ENCODE measurements at regions not wholly inside any gene's neighbourhood (a gene's known extent, or its start where the extent isn't known, plus 50 kb on each side); places are given as distances from the start of the nearest gene placed in this dataset.

GRCh38 chr7:69187824-69188333 lies 410.4 kb upstream of the AUTS2 start:
- WGBS, 10 experiments, result 0 to 100% (median 93%) methylated on average over 1 to 5 of the region's 5 CpGs; no CpG with 5 or more reads in 1 of the 10 experiments
- peak in 2 of 8 experiments; percentile 44 to 97 for ATAC-seq (replicated peaks in 6 of 8)
- in situ Hi-C loops (cut with MboI; ENCODE audit: low pct_unique_long_range_greater_than_20kb in 2 of 9, low sequenced_read_pairs in 9 of 9, unreplicated experiment in 9 of 9), result no loop called here

GRCh38 chr7:69189406-69189805 lies 408.9 kb upstream of the AUTS2 start:
- H3K4me3 ChIP-seq, result no peak overlapping the region
- no peaks in the 10 kb centered on the region for H3K4me1 ChIP-seq (replicated peaks in 1 of 2)
- ATAC-seq (replicated peaks in 6 of 8), result no peak
- in situ Hi-C loops (cut with MboI; ENCODE audit: low pct_unique_long_range_greater_than_20kb in 2 of 9, low sequenced_read_pairs in 9 of 9, unreplicated experiment in 9 of 9), result no loop called here
- 50 to 100% (median 77%) methylated on average over 1 to 3 of the region's 3 CpGs; no CpG with 5 or more reads in 4 of the 10 experiments for WGBS, 10 experiments
- no peak overlapping the region for H3K27ac ChIP-seq

More at GRCh38 chr7:69187824-69188333, 410.4 kb upstream of the AUTS2 start:
- Histone ChIP-seq H3K4me1 (replicated peaks in 1 of 2) (no peaks in the 10 kb centered on the region), H3K4me3 (no peak overlapping the region), H3K27ac (no peak overlapping the region)

GRCh38 chr7:69190025-69190424 lies 408.2 kb upstream of the AUTS2 start:
- WGBS, 10 experiments, result 33 to 100% (median 85%) methylated on average over 1 to 4 of the region's 5 CpGs
- Histone ChIP-seq H3K4me1 (replicated peaks in 1 of 2) (no peaks in the 10 kb centered on the region), H3K4me3 (no peak overlapping the region), H3K27ac (no peak overlapping the region)
- in situ Hi-C loops (cut with MboI; ENCODE audit: low pct_unique_long_range_greater_than_20kb in 2 of 9, low sequenced_read_pairs in 9 of 9, unreplicated experiment in 9 of 9), result no loop called here
- no peak for ATAC-seq (replicated peaks in 6 of 8)

GRCh38 chr7:69190763-69191162 lies 407.5 kb upstream of the AUTS2 start:
- Histone ChIP-seq H3K4me3 (no peak overlapping the region), H3K27ac (no peak overlapping the region), H3K4me1 (replicated peaks in 1 of 2) (no peaks in the 10 kb centered on the region)
- in situ Hi-C loops (cut with MboI; ENCODE audit: low pct_unique_long_range_greater_than_20kb in 2 of 9, low sequenced_read_pairs in 9 of 9, unreplicated experiment in 9 of 9), result no loop called here
- ATAC-seq (replicated peaks in 6 of 8), result peak in 1 of 8 experiments; percentile 34
- 0 to 100% (median 45%) methylated on average over 1 to 2 of the region's 2 CpGs; no CpG with 5 or more reads in 2 of the 10 experiments for WGBS, 10 experiments

- Histone ChIP-seq H3K4me3 (no peak overlapping the region), H3K27ac (no peak overlapping the region), H3K4me1 (replicated peaks in 1 of 2) (no peaks in the 10 kb centered on the region)
- 0 to 100% (median 79%) methylated on average over 1 to 3 of the region's 3 CpGs; no CpG with 5 or more reads in 2 of the 10 experiments for WGBS, 10 experiments
- ATAC-seq (replicated peaks in 6 of 8), result peak in 2 of 8 experiments; percentile 60
- in situ Hi-C loops (cut with MboI; ENCODE audit: low pct_unique_long_range_greater_than_20kb in 2 of 9, low sequenced_read_pairs in 9 of 9, unreplicated experiment in 9 of 9), result no loop called here
Measured at GRCh38 chr7:69192134-69192533, 406.1 kb upstream of the AUTS2 start.

- Histone ChIP-seq H3K4me1 (replicated peaks in 1 of 2) (no peaks in the 10 kb centered on the region), H3K4me3 (no peak overlapping the region), H3K27ac (no peak overlapping the region)
- in situ Hi-C loops (cut with MboI; ENCODE audit: low pct_unique_long_range_greater_than_20kb in 2 of 9, low sequenced_read_pairs in 9 of 9, unreplicated experiment in 9 of 9), result no loop called here
- WGBS, 10 experiments, result 17 to 100% (median 80%) methylated on average over 1 to 4 of the region's 4 CpGs; no CpG with 5 or more reads in 1 of the 10 experiments
- ATAC-seq (replicated peaks in 6 of 8), result no peak
Measured at GRCh38 chr7:69193061-69193460, 405.2 kb upstream of the AUTS2 start.

- 0 to 100% (median 72%) methylated on average over 1 of the region's 1 CpG; no CpG with 5 or more reads in 2 of the 10 experiments for WGBS, 10 experiments
- H3K4me1 ChIP-seq (replicated peaks in 1 of 2), result no peaks in the 10 kb centered on the region
- in situ Hi-C loops (cut with MboI; ENCODE audit: low pct_unique_long_range_greater_than_20kb in 2 of 9, low sequenced_read_pairs in 9 of 9, unreplicated experiment in 9 of 9), result no loop called here
- H3K27ac ChIP-seq, result no peak overlapping the region
- H3K4me3 ChIP-seq, result no peak overlapping the region
- no peak for ATAC-seq (replicated peaks in 6 of 8)
Measured at GRCh38 chr7:69196593-69196992, 401.7 kb upstream of the AUTS2 start.

GRCh38 chr7:69198250-69198649 lies 400.0 kb upstream of the AUTS2 start:
- H3K4me1 ChIP-seq (replicated peaks in 1 of 2), result no peaks in the 10 kb centered on the region
- H3K27ac ChIP-seq, result no peak overlapping the region
- 38 to 100% (median 86%) methylated on average over 1 of the region's 1 CpG; no CpG with 5 or more reads in 3 of the 10 experiments for WGBS, 10 experiments
- no peak for ATAC-seq (replicated peaks in 6 of 8)
- in situ Hi-C loops (cut with MboI; ENCODE audit: low pct_unique_long_range_greater_than_20kb in 2 of 9, low sequenced_read_pairs in 9 of 9, unreplicated experiment in 9 of 9), result no loop called here
- H3K4me3 ChIP-seq, result no peak overlapping the region

GRCh38 chr7:69199041-69199440 lies 399.2 kb upstream of the AUTS2 start:
- Histone ChIP-seq H3K4me3 (no peak overlapping the region), H3K27ac (no peak overlapping the region), H3K4me1 (replicated peaks in 1 of 2) (no peaks in the 10 kb centered on the region)
- 20 to 100% (median 69%) methylated on average over 1 to 5 of the region's 5 CpGs; no CpG with 5 or more reads in 2 of the 10 experiments for WGBS, 10 experiments
- in situ Hi-C loops (cut with MboI; ENCODE audit: low pct_unique_long_range_greater_than_20kb in 2 of 9, low sequenced_read_pairs in 9 of 9, unreplicated experiment in 9 of 9), result no loop called here
- no peak for ATAC-seq (replicated peaks in 6 of 8)

- in situ Hi-C loops (cut with MboI; ENCODE audit: low pct_unique_long_range_greater_than_20kb in 2 of 9, low sequenced_read_pairs in 9 of 9, unreplicated experiment in 9 of 9), result no loop called here
- no peak overlapping the region for H3K27ac ChIP-seq
Measured at GRCh38 chr7:69199661-69200060, 398.6 kb upstream of the AUTS2 start.

GRCh38 chr7:69203871-69204270 lies 394.4 kb upstream of the AUTS2 start:
- no peak overlapping the region for H3K27ac ChIP-seq
- ATAC-seq (replicated peaks in 6 of 8), result no peak
- no peak overlapping the region for H3K4me3 ChIP-seq
- 0 to 93% (median 66%) methylated on average over 1 to 2 of the region's 2 CpGs; no CpG with 5 or more reads in 2 of the 10 experiments for WGBS, 10 experiments
- in situ Hi-C loops (cut with MboI; ENCODE audit: low pct_unique_long_range_greater_than_20kb in 2 of 9, low sequenced_read_pairs in 9 of 9, unreplicated experiment in 9 of 9), result no loop called here
- no peaks in the 10 kb centered on the region for H3K4me1 ChIP-seq (replicated peaks in 1 of 2)

More at GRCh38 chr7:69199661-69200060, 398.6 kb upstream of the AUTS2 start:
- WGBS, 10 experiments, result 0 to 86% (median 30%) methylated on average over 1 of the region's 1 CpG; no CpG with 5 or more reads in 6 of the 10 experiments
- H3K4me1 ChIP-seq (replicated peaks in 1 of 2), result no peaks in the 10 kb centered on the region
- H3K4me3 ChIP-seq, result no peak overlapping the region
- ATAC-seq (replicated peaks in 6 of 8), result no peak

- Histone ChIP-seq H3K27ac (no peak overlapping the region), H3K4me3 (no peak overlapping the region), H3K4me1 (replicated peaks in 1 of 2) (no peaks in the 10 kb centered on the region)
- in situ Hi-C loops (cut with MboI; ENCODE audit: low pct_unique_long_range_greater_than_20kb in 2 of 9, low sequenced_read_pairs in 9 of 9, unreplicated experiment in 9 of 9), result no loop called here
- 0 to 94% (median 40%) methylated on average over 1 to 3 of the region's 3 CpGs; no CpG with 5 or more reads in 3 of the 10 experiments for WGBS, 10 experiments
- ATAC-seq (replicated peaks in 6 of 8), result no peak
Measured at GRCh38 chr7:69204943-69205342, 393.3 kb upstream of the AUTS2 start.

GRCh38 chr7:69205581-69205980 lies 392.7 kb upstream of the AUTS2 start:
- Histone ChIP-seq H3K27ac (no peak overlapping the region), H3K4me3 (no peak overlapping the region), H3K4me1 (replicated peaks in 1 of 2) (no peaks in the 10 kb centered on the region)
- in situ Hi-C loops (cut with MboI; ENCODE audit: low pct_unique_long_range_greater_than_20kb in 2 of 9, low sequenced_read_pairs in 9 of 9, unreplicated experiment in 9 of 9), result no loop called here
- ATAC-seq (replicated peaks in 6 of 8), result no peak

GRCh38 chr7:69208276-69208675 lies 390.0 kb upstream of the AUTS2 start:
- in situ Hi-C loops (cut with MboI; ENCODE audit: low pct_unique_long_range_greater_than_20kb in 2 of 9, low sequenced_read_pairs in 9 of 9, unreplicated experiment in 9 of 9), result no loop called here
- H3K27ac ChIP-seq, result no peak overlapping the region
- 20 to 93% (median 83%) methylated on average over 1 to 5 of the region's 6 CpGs; no CpG with 5 or more reads in 2 of the 10 experiments for WGBS, 10 experiments
- no peak overlapping the region for H3K4me3 ChIP-seq
- ATAC-seq (replicated peaks in 6 of 8), result no peak
- no peaks in the 10 kb centered on the region for H3K4me1 ChIP-seq (replicated peaks in 1 of 2)

Data from motor neuron (in vitro differentiated cells).